ENCODE measurements at regions not wholly inside any gene's neighbourhood (a gene's known extent, or its start where the extent isn't known, plus 50 kb on each side); places are given as distances from the start of the nearest gene placed in this dataset.

- Histone ChIP-seq H3K27ac (ENCODE audit: low read length) (no peak overlapping the region), H3K27me3 (ENCODE audit: insufficient read depth, low read depth, low read length) (no peaks in the 10 kb centered on the region), H3K9ac (ENCODE audit: low read length) (no peak overlapping the region), H3K79me2 (replicated peaks; ENCODE audit: insufficient read depth, low read length) (no peaks in the 10 kb centered on the region), H3K36me3 (ENCODE audit: insufficient read depth, low read length) (no peaks in the 10 kb centered on the region), H3K9me3 (ENCODE audit: low read length) (no peaks in the 10 kb centered on the region), H4K20me1 (ENCODE audit: insufficient read depth) (no peaks in the 10 kb centered on the region), H3F3A (ENCODE audit: insufficient read depth, low read length, poor library complexity, severe bottlenecking) (no peaks in the 10 kb centered on the region), H3K4me2 (ENCODE audit: low read length) (no peak overlapping the region), H2AFZ (ENCODE audit: low read depth, low read length) (no peak overlapping the region), H3K4me3 (ENCODE audit: low read length) (no peak overlapping the region), H3K9me2 (ENCODE audit: insufficient read depth, low read length) (no peaks in the 10 kb centered on the region)
- no peak for TF ChIP-seq EP300 (conservative IDR thresholded peaks at IDR 0.05; ENCODE audit: poor library complexity, severe bottlenecking)
- no peak for TF ChIP-seq SMC3 (conservative IDR thresholded peaks at IDR 0.05; ENCODE audit: poor library complexity)
- TF ChIP-seq TAF1 (IDR thresholded peaks at IDR 0.05; ENCODE audit: low read depth): no peak
- no peak for TF ChIP-seq REST (IDR thresholded peaks at IDR 0.05; ENCODE audit: borderline replicate concordance)
- no peak for TF ChIP-seq POLR2AphosphoS5 (IDR thresholded peaks at IDR 0.05)
- no peak for TF ChIP-seq CTCF (IDR thresholded peaks at IDR 0.05; ENCODE audit: poor library complexity, severe bottlenecking)
- no peak for TF ChIP-seq EZH2 (IDR thresholded peaks at IDR 0.05; ENCODE audit: borderline replicate concordance, insufficient read depth, low read length, poor library complexity, severe bottlenecking)
- TF ChIP-seq RAD21 (conservative IDR thresholded peaks at IDR 0.05): no peak
- no peak for TF ChIP-seq MXI1 (conservative IDR thresholded peaks at IDR 0.05; ENCODE audit: poor library complexity, severe bottlenecking)
Observed at GRCh38 chr9:86891886-86892437, 55.3 kb downstream of the GAS1 start.

GRCh38 chr9:86891091-86891490, 56.2 kb downstream of the GAS1 start:
- no peaks in the 10 kb centered on the region for H3K27me3 ChIP-seq (ENCODE audit: insufficient read depth, low read depth, low read length)
- H3F3A ChIP-seq (ENCODE audit: insufficient read depth, low read length, poor library complexity, severe bottlenecking): no peaks in the 10 kb centered on the region
- H3K9ac ChIP-seq (ENCODE audit: low read length): no peak overlapping the region
- TF ChIP-seq POLR2AphosphoS5 (IDR thresholded peaks at IDR 0.05) (no peak), EP300 (conservative IDR thresholded peaks at IDR 0.05; ENCODE audit: poor library complexity, severe bottlenecking) (no peak), SMC3 (conservative IDR thresholded peaks at IDR 0.05; ENCODE audit: poor library complexity) (no peak), MXI1 (conservative IDR thresholded peaks at IDR 0.05; ENCODE audit: poor library complexity, severe bottlenecking) (no peak), EZH2 (IDR thresholded peaks at IDR 0.05; ENCODE audit: borderline replicate concordance, insufficient read depth, low read length, poor library complexity, severe bottlenecking) (no peak), TAF1 (IDR thresholded peaks at IDR 0.05; ENCODE audit: low read depth) (no peak)
- H4K20me1 ChIP-seq (ENCODE audit: insufficient read depth): no peaks in the 10 kb centered on the region
- no peak overlapping the region for H2AFZ ChIP-seq (ENCODE audit: low read depth, low read length)
- no peaks in the 10 kb centered on the region for H3K79me2 ChIP-seq (replicated peaks; ENCODE audit: insufficient read depth, low read length)
- no peak overlapping the region for H3K27ac ChIP-seq (ENCODE audit: low read length)
- no peak overlapping the region for H3K4me2 ChIP-seq (ENCODE audit: low read length)
- H3K9me3 ChIP-seq (ENCODE audit: low read length): no peaks in the 10 kb centered on the region
- H3K9me2 ChIP-seq (ENCODE audit: insufficient read depth, low read length): no peaks in the 10 kb centered on the region
- no peaks in the 10 kb centered on the region for H3K36me3 ChIP-seq (ENCODE audit: insufficient read depth, low read length)
- H3K4me3 ChIP-seq (ENCODE audit: low read length): no peak overlapping the region

Data from neural cell (in vitro differentiated cells).